Ovary (tissue), 7 donors: ENCODE measurements at regions not wholly inside any gene's neighbourhood (a gene's known extent, or its start where the extent isn't known, plus 50 kb on each side); places are given as distances from the start of the nearest gene placed in this dataset.

Experiments
- DNase-seq, 5 donors: peaks; one replicate each; pipeline ENCODE4 v3.0.0-alpha.2; 2019 to 2020
- H3K27ac ChIP-seq, 2 donors: fragments of 200-600 bp; one replicate each; pipeline versions ENCODE4 v1.5.1 to v1.8.0; 2019 to 2022
- H3K27me3 ChIP-seq: fragments of 200-600 bp; one replicate; pipeline ENCODE4 v1.8.0; 2022
- H3K36me3 ChIP-seq: fragments of 200-600 bp; sonication (generic); one replicate; pipeline ENCODE4 v1.5.1; 2019
- H3K4me1 ChIP-seq: one replicate; pipeline ENCODE4 v1.8.1; 2013; ENCODE audit warnings: mild to moderate bottlenecking, moderate library complexity; ENCODE audit not compliant: insufficient read depth
- H3K4me3 ChIP-seq: fragments of 200-600 bp; sonication (generic); one replicate; pipeline ENCODE4 v1.5.1; 2017
- H3K9me3 ChIP-seq, 2 donors: fragments of 200-600 bp in 1 of 2; sonication (generic) in 1 of 2; one replicate each; pipeline versions ENCODE4 v1.5.1 to v1.8.1; 2013 to 2019; ENCODE audit warnings: mild to moderate bottlenecking in 1 of 2, moderate library complexity in 1 of 2
- CTCF ChIP-seq, 3 donors: fragments of 450-650 bp in 2 of 3; fragments of 200-600 bp in 1 of 3; IDR thresholded peaks; one replicate each; pipeline versions ENCODE4 v1.5.1 to v1.8.0; 2016 to 2022; ENCODE audit warnings: antibody characterized with exemption in 3 of 3, mild to moderate bottlenecking in 1 of 3
- EP300 ChIP-seq: sonication (generic); formaldehyde crosslinking; IDR thresholded peaks from one replicate; pipeline ENCODE4 v1.6.1; 2017; ENCODE audit warnings: antibody characterized with exemption
- POLR2A ChIP-seq: fragments of 450-650 bp; IDR thresholded peaks from one replicate; pipeline ENCODE4 v1.6.1; 2017; ENCODE audit warnings: antibody characterized with exemption, mild to moderate bottlenecking, moderate library complexity
- WGBS, 3 donors: extraction: QIAGEN DNeasy Blood & Tissue Kit in 1 of 3; methylation state at CpG; one replicate each; pipeline versions ENCODE4 v1.1.5 to v1.1.7; 2013 to 2017; 5-methylcytosine and 5-hydroxymethylcytosine counted together
- intact Hi-C, 4 donors: fragments of 100-400 bp; cut with DNase I; formaldehyde crosslinking; loops; one replicate each; pipeline versions ENCODE4 v1.11.0 to v1.15.1; 2022 to 2023
- donor health status: DM: no; HTN: no; CAD: no; lungs with moderate emphysema.
- donor health status: DM: no; HTN: no; CAD: no.
- donor health status: Bipolar disorder and iron deficiency.
- donor health status: DM: no; HTN: no; CAD: no.
- donor health status: DM: yes; HTN: yes; CAD: no.

- Histone ChIP-seq H3K4me3 (no peak overlapping the region), H3K27ac (no peak overlapping the region), H3K9me3 (no peaks in the 10 kb centered on the region), H3K27me3 (no peaks in the 10 kb centered on the region), H3K4me1 (no peaks in the 10 kb centered on the region), H3K36me3 (no peaks in the 10 kb centered on the region)
- DNase-seq: no peak
- intact Hi-C loops: no loop called here
- 81 to 82% (median 81%) methylated on average over 3 of the region's 3 CpGs for WGBS, 3 donors
- TF ChIP-seq POLR2A: no peak
- no peak for TF ChIP-seq CTCF (IDR thresholded peaks at IDR 0.05)
- TF ChIP-seq EP300: no peak
Measured at GRCh38 chr13:107466326-107467099, 748.8 kb downstream of the LIG4 start.

- no peak overlapping the region for H3K27ac ChIP-seq
- TF ChIP-seq CTCF (IDR thresholded peaks at IDR 0.05) (no peak), EP300 (no peak), POLR2A (no peak)
- intact Hi-C loops: no loop called here
- H3K9me3 ChIP-seq: no peaks in the 10 kb centered on the region
- 73 to 91% (median 74%) methylated on average over 2 of the region's 2 CpGs for WGBS, 3 donors
- peaks cover 7% of the 10 kb centered on the region for H3K4me1 ChIP-seq
- DNase-seq: no peak
- H3K4me3 ChIP-seq: no peak overlapping the region
- no peaks in the 10 kb centered on the region for H3K27me3 ChIP-seq
- H3K36me3 ChIP-seq: no peaks in the 10 kb centered on the region
Measured at GRCh38 chr13:107462501-107462900, 752.8 kb downstream of the LIG4 start.

GRCh38 chr13:107461751-107462150, 753.6 kb downstream of the LIG4 start:
- no peak overlapping the region for H3K27ac ChIP-seq
- no peaks in the 10 kb centered on the region for H3K27me3 ChIP-seq
- H3K4me1 ChIP-seq: peaks cover 7% of the 10 kb centered on the region
- no peak overlapping the region for H3K4me3 ChIP-seq
- TF ChIP-seq CTCF (IDR thresholded peaks at IDR 0.05): no peak
- TF ChIP-seq EP300: no peak
- TF ChIP-seq POLR2A: no peak
- intact Hi-C loops: no loop called here
- no peaks in the 10 kb centered on the region for H3K9me3 ChIP-seq
- DNase-seq: no peak
- H3K36me3 ChIP-seq: no peaks in the 10 kb centered on the region
- 25 to 36% (median 35%) methylated on average over 1 of the region's 1 CpG for WGBS, 3 donors

- no peaks in the 10 kb centered on the region for H3K36me3 ChIP-seq
- no peak overlapping the region for H3K4me3 ChIP-seq
- H3K4me1 ChIP-seq: peaks cover 7% of the 10 kb centered on the region
- WGBS, 3 donors: 7 to 21% (median 15%) methylated on average over 3 of the region's 3 CpGs
- no peaks in the 10 kb centered on the region for H3K27me3 ChIP-seq
- no peak overlapping the region for H3K27ac ChIP-seq
- no peaks in the 10 kb centered on the region for H3K9me3 ChIP-seq
- intact Hi-C loops: no loop called here
- no peak for DNase-seq
- TF ChIP-seq EP300 (no peak), POLR2A (no peak), CTCF (IDR thresholded peaks at IDR 0.05) (no peak)
Measured at GRCh38 chr13:107459430-107459829, 755.9 kb downstream of the LIG4 start.
